Left lobe of liver (tissue), 2 donors: ENCODE measurements at regions not wholly inside any gene's neighbourhood (a gene's known extent, or its start where the extent isn't known, plus 50 kb on each side); places are given as distances from the start of the nearest gene placed in this dataset.

Source experiments
- ATAC-seq: fragments of 200-7000 bp; cut with Tn5 transposase; one replicate; pipeline ENCODE4 v1.9.1; 2020; ENCODE audit warnings: mild to moderate bottlenecking, moderate library complexity
- DNase-seq: peaks from one replicate; pipeline ENCODE4 v3.0.0-alpha.2; 2020; ENCODE audit warnings: low spot score
- donor health status: DM: no; HTN: no; CAD: no; lungs with moderate emphysema.
- donor health status: DM: no; HTN: yes; CAD: no.

GRCh38 chr7:145681159-145681558 is 435.4 kb upstream of the CNTNAP2 start:
- DNase-seq (no peak), ATAC-seq (no peak)

DNA sequence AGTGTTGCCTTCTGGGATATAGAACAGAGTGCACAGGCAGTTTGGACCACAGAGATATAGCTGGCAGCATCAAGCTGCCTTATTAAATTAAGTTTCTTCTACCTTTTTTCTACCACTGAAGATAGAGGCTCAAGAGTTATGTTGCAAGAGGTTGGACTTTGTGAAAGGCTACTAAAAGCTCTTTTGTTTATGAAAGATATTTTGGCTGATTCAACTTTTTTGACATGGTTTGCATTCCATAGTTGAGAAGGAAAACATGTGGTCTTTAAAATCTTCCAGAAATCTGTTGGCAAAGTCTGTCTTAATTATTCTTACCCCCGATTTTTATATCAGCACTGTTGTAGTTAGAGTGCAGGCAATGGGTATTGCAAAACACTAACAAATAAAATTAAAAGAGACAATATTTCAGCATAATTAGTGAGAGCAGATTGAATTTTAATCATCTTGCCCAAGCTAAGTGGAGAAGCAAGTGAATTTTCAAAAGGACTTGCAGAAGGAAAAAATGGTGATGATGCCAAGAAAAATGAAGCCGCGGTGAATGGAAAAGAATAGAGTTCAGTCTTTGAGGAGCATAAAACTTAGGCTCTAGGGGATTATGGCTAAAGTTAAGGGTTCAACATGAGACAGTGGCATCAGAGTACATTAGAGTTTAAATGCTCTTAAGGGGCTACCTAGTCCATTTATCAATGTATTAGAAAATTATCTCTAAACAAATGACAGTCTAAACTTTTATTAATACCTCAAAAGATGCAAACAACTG is 450.9 kb upstream of the CNTNAP2 start:
- DNase-seq (no peak), ATAC-seq (no peak)

- no peak for ATAC-seq
- DNase-seq, result no peak
These were observed 460.9 kb upstream of the CNTNAP2 start for GRCh38 chr7:145655666-145656065.

- ATAC-seq (no peak), DNase-seq (no peak)
These were observed 471.5 kb upstream of the CNTNAP2 start for GRCh38 chr7:145645135-145645515.

- ATAC-seq, result no peak
- no peak for DNase-seq
These were observed 472.0 kb upstream of the CNTNAP2 start for GRCh38 chr7:145644426-145645134.

DNA sequence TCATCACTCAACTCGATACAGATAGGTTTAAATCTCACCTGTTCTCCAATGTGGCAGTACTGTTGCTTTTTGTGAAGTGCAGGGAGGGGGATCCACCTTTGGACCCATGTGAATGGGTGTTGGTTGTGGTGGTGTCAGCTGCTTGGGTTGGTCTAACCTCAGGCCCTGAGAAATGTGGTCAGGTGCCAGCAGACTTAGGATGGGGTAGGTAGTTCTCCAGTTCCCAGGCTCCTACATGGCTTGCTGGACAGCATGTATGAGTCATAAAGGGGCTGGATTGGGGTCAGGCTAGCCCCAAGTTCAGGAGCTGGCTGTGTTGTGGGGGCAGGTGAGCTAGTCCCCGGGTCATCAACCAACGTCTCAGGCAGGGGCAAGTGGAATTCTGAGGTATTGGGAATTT is 472.6 kb upstream of the CNTNAP2 start:
- ATAC-seq, result no peak
- DNase-seq, result no peak

DNA sequence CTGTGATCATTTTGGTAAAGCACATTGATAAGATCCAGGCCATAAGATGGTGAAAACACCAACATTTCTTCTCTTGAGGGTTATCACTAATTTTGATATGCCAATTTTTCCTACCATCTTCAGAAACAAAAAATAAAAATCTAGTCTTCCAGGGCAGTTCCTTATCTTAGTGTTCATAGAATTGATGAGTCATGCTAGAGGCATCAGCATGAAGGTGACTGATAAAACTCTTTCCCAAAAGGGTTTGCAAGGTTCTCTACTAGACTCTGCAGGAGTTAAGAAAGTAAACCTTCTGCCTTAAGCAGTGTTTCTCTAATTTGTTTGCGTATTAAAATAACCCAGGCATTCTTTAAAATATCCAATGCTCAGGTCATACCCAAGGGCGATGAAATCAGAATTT is 483.1 kb upstream of the CNTNAP2 start:
- DNase-seq, result no peak
- ATAC-seq, result no peak

DNA sequence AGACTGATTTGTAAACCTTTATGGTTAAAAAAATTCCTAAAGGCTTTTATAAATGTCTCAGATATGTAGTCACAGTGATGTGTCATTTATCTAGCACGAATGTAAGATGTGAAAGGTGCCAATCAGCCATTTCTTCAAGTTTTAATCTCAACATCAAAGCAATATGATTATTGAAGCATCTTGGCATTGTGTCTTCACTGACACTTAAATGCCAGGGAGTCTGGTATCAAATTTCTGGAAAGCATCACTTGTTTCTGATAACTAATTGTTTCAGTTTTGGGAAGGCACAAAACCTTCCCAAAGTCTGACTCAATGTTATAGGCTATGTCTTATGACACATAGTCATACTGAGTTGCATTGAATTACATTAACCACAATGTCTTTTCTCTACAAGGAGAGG is 492.0 kb upstream of the CNTNAP2 start:
- ATAC-seq (no peak), DNase-seq (no peak)

GRCh38 chr7:145605963-145606362 is 510.6 kb upstream of the CNTNAP2 start:
- no peak for DNase-seq
- ATAC-seq, result no peak

DNA sequence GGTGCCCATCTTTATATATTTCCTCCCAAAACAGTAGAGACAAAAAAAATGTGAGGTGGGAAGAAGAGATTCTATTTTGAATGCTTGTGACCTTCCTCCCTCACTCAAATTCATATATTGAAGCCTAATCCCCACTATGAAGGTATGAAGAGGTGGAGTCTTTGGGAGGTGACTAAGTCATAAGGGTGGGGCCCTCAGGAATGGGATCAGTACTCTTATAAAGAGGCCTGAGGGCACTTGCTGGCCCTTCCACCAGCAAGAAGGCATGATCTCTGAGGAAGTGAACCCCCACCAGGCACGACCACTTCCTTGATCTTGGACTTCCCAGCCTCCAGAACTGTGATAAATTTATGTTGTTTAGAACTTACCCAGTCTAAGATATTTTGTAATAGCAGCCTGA is 517.2 kb upstream of the CNTNAP2 start:
- ATAC-seq (no peak), DNase-seq (no peak)

DNA sequence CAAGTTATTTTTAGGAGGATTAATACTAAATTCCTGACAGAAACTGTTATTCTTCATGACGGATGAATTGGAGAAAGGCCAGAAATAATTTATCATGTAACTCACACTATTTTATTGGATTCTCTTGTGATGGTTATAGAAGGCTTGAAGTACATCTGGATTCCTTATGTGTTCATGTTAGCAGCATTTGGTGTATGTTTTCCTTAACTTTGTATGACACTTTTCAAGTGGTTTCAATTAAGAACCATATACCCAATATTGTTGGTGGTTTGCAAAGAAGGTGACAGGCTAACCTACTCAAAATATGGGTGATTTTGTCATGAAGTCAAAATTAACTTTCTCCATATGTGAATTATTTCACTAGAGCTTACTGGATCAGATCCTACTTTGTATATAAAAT is 532.2 kb upstream of the CNTNAP2 start:
- no peak for DNase-seq
- no peak for ATAC-seq

GRCh38 chr7:145582742-145583303 is 533.8 kb upstream of the CNTNAP2 start:
- DNase-seq (no peak), ATAC-seq (no peak)

DNA sequence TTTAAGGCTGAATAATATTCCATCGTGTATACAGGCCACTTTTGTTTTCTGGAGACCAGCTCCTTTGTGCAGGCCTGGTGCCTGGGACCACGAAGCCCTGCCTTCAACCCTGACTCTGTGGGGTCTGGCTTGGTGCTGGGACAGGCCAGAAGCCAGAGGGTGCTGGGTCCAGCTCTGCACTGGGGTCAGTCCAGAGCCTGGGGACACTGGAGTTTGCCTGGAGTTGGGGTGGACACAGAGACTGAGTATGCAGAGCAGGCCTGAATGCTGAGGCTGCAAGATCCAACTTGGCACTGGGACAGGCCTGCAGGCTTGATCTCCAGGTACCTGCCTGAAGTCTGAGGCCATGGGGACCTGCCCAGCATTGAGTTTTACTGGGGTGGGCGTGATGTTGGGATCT is 558.8 kb upstream of the CNTNAP2 start:
- no peak for DNase-seq
- no peak for ATAC-seq

DNA sequence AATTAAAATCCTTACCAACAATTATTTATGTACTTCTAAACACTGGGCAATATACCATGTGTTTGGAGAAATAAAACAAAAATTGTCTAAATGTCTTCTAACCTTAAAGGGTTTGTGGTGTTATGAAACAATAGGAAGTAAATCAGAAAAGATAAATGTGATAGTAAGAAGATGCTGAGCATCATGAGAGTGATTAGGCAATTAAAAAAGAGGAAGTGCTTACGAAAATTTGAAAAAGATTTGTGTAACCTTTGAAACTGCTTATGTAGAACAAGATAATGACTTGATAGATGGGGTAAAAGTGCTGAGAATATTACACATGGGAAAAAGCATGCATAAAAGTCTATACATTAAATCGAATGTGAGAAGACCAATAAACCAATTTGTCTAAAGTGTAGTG is 573.4 kb upstream of the CNTNAP2 start:
- ATAC-seq, result no peak
- no peak for DNase-seq

GRCh38 chr7:145539910-145540309 is 576.7 kb upstream of the CNTNAP2 start:
- ATAC-seq, result no peak
- no peak for DNase-seq

- DNase-seq, result no peak
- ATAC-seq, result no peak
These were observed 582.3 kb upstream of the CNTNAP2 start for GRCh38 chr7:145534301-145534700.

DNA sequence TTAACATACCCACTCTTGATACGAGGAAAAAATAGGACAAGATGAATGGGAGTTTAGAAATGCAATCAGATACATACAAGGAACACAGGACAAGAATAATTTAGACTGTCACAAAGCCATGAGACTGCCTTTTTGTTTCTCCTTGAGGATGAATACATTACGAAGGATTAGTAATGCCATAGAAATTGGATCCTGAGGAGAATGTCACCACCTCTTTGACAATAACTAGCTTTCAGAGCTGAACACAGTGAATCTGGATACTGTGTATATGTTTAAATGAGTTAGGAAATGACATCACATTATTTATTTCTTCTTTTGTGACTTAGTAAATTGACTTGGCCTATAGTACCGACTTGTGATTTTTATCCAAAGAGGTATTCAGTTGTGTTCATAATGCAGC is 596.3 kb upstream of the CNTNAP2 start:
- DNase-seq (no peak), ATAC-seq (no peak)

- DNase-seq (no peak), ATAC-seq (no peak)
These were observed 605.6 kb upstream of the CNTNAP2 start for GRCh38 chr7:145511004-145511403.

- ATAC-seq (no peak), DNase-seq (no peak)
These were observed 618.6 kb upstream of the CNTNAP2 start for GRCh38 chr7:145497911-145498525.

- ATAC-seq, result no peak
These were observed 626.2 kb upstream of the CNTNAP2 start for GRCh38 chr7:145490356-145490755.

DNA sequence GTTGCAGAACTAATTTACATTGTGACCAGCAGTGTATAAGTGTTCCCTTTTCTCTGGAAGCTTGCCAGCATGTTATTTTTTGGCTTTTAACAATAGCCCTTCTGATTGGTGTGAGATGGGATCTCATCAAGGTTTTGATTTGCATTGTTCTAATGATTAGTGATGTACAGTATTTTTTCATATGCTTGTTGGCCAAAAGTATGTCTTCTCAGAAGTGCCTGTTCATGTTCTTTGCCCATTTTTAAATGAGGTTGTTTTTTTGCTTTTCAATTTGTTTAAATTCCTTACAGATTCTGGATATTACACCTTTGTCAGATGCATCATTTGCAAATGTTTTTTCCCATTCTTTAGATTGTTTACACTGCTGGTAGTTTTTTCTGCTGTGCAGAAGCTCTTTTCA is 627.0 kb upstream of the CNTNAP2 start:
- no peak for DNase-seq
- no peak for ATAC-seq

More at GRCh38 chr7:145490356-145490755, 626.2 kb upstream of the CNTNAP2 start:
- DNase-seq, result no peak

DNA sequence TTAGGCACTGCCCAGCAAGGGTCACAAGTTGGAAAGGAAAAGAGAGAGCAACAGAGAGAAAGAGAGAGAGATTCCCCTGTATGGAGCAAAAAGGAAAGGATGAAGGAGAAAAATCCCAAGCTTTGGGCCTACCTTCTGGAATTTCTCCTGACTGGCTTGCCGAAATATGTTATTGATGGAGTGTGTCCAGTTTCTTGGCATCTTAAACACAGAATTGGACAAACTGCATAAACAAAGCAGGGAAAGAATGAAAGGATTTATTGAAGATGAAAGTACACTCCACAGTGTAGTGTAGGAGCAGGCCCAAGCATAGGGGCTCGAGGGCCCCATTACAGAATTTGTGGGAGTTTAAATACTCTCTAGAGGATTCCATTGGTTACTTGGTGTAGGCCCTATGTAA is 627.8 kb upstream of the CNTNAP2 start:
- ATAC-seq (no peak), DNase-seq (no peak)
